ENCODE measurements at regions not wholly inside any gene's neighbourhood (a gene's known extent, or its start where the extent isn't known, plus 50 kb on each side); places are given as distances from the start of the nearest gene placed in this dataset.

GRCh38 chr1:57788313-57788712 lies 364.5 kb upstream of the DAB1 start:
- TF ChIP-seq POLR2A (IDR thresholded peaks at IDR 0.05; ENCODE audit: low read depth, low read length) (no peak), POLR2AphosphoS5 (IDR thresholded peaks at IDR 0.05; ENCODE audit: low read depth, low read length) (no peak)
